HG03378 (cell line): ENCODE measurements at regions not wholly inside any gene's neighbourhood (a gene's known extent, or its start where the extent isn't known, plus 50 kb on each side); places are given as distances from the start of the nearest gene placed in this dataset.

ENCODE experiments used
- ATAC-seq: cut with Tn5 transposase; IDR thresholded peaks from one replicate; pipeline ENCODE4 v1.9.1; 2021; ENCODE audit warnings: mild to moderate bottlenecking, moderate library complexity; ENCODE audit not compliant: unreplicated experiment

GRCh38 chr10:29140151-29140550 lies 148.7 kb upstream of the LYZL1 start:
- ATAC-seq = no peak

GRCh38 chr10:29140991-29141390 lies 147.9 kb upstream of the LYZL1 start:
- ATAC-seq = no peak

DNA sequence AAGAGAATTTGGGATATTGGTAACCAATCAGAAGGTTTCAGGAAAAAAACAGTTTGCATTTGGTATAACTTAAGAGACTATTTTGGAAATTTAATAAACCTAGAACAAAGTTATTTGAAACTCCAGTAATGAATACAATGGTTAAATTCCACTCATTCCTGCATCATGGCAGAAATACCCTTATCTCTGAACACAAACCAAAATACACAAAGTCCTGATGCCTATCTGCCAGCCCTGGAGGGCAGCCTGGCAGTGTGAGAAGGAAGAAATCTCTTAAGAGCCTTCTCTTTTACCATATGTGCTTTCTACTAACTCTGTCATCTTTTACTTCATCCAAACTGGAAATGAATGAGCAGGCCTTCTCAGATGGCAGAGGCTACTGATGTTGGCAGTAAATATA lies 147.1 kb upstream of the LYZL1 start:
- no peak for ATAC-seq

- no peak for ATAC-seq
Observed at GRCh38 chr10:29142516-29143314, 146.2 kb upstream of the LYZL1 start.

DNA sequence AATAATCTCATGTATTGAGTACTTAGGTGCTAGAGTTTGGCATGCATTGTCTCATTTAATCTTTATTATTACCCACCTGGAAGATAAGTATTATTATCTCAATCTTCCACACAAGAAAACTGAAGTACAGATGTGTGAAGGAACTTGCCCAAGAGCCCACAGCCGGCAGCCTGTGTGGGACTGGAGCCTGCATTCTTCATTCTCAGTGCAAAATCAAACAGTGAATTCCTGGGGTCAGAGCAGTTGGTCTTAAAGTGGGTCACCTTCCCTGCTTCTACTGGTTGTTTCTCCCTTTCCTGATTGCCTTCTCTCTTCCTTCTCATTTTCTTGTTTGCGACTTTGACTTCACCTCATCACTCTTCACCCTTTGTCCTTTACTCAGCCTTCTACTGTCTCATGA lies 144.7 kb upstream of the LYZL1 start:
- ATAC-seq = no peak

DNA sequence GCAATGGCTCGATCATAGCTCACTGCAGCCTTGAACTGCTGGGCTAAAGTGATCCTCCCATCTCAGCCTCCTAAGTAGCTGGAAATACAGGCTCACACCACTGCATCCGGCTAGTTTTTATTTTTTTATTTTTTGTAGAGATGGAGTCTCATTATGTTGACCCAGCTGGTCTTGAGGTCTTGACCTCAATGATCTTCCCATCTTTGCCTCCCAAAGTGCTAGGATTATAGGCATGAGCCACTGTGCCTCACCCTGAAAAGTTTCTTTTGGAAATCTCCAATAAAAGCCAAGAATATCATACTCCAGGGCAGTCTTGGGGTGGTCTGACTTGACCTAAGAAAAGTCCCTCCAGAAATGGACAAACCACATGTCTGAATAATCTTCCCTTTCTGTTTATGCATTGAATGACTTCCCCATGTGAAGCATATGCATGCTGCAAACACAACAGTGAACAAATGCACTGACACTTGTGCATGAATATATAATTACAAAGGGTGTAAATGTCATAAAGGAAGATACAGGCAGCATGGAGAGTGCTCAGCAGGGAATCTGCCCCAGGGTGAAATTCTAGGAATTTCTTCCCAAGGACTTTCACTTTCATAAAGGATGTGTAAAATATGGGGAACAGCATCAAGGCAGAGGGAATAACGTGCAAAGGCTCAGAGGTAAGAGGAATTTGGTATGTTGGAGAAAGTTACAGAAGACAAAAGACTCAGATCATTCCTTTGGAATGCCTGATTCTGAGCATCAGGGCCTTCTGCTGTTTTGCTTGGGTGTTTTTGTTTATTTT lies 142.4 kb upstream of the LYZL1 start:
- ATAC-seq = no peak

- ATAC-seq = no peak
Observed at GRCh38 chr10:29150010-29150409, 138.9 kb upstream of the LYZL1 start.

DNA sequence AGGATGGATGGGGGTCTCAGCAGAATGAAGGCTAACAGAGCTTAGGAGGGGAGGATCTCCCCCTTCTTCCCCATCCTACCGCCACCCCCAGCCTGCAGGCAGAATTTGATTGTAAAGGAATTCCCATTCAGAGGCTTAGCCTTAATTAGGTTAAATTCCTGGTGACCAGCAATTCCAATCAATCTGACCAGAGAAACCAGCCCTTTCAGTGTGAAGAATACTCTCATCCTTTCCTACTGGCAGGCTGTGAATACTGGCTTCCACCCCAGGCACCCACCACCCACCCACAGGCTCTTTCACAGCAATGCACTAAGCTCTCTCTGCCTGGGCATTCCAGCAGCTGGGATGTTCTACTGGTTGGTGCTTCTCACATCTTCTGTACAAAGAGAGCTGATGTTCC lies 137.9 kb upstream of the LYZL1 start:
- ATAC-seq = no peak

DNA sequence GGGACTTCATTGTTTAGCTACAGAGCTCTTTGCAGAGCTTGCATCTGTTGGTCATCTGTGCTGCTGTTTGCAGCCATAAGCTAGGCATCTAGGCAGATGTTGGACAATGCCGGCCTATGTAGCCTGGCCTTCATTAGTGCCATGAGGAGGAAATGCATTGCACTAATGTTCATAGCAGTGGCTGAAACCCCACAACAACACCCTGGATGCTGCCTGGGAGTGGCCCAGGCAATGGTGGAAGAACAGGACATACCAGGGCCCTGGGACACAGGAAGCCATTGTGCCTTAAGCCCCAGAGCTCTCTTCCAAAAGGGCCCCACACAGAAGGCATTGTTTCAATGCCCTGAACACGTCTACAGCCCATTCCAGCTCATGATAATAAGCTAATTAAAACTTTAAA lies 131.5 kb upstream of the LYZL1 start:
- ATAC-seq = no peak

DNA sequence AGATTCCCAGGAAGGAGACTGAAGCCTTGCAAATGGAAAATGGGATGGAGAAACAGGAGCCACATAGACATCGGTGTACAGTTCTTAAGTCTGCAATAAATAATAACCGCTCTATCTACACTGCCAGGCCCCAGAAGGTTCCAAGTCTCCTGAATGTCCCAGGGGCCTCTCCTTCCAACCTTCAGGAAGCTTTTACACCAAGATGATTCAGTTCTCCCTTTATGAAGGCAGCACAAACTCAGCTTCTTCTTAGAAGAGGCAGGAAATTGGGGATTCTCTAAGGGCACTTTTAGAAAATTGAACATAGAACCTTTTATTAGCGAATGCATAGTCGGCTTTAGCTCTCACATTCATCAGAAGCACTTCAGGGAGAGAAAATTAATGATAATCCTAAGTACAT lies 130.8 kb upstream of the LYZL1 start:
- no peak for ATAC-seq

GRCh38 chr10:29160150-29160617 lies 128.7 kb upstream of the LYZL1 start:
- no peak for ATAC-seq

DNA sequence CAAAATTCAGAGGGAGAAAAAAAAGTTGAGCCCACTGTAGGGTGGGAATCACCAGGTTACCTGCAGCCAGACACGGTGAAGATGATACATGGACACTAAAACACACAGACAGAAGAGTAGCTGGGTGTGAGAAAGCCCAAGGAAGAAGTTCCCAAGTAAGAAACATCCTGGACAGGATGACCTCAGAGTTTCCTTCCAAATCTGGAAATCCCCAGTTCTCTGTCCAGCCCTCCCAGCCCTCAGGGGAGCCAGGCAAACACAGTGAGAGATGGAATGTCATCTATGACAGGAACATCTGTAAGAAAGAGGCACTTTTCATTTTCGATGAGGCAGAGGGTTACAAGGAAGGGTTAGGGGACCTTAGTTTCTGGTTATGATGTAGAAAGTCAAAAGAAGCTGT lies 125.1 kb upstream of the LYZL1 start:
- no peak for ATAC-seq

DNA sequence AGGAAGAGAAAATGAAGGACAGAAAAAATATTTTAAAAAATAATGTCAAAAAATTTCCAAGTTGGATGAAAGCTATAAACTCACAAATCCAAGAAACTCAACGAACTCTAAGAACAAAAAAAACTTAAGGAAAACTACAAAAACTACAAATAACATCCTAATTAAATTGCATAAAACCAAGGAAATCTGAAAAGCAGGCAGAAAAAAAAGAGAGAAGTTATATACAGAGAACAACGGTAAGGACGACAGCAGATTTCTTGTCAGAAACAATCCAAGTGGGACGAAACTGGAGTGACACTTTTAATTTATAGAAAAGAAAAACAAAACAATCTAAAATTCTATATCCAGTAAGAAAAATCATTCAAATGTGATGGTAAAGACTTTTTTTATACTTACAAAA lies 122.2 kb upstream of the LYZL1 start:
- ATAC-seq = no peak

- ATAC-seq = no peak
Observed at GRCh38 chr10:29169021-29169420, 119.8 kb upstream of the LYZL1 start.

GRCh38 chr10:29171717-29172116 lies 117.2 kb upstream of the LYZL1 start:
- ATAC-seq = no peak

DNA sequence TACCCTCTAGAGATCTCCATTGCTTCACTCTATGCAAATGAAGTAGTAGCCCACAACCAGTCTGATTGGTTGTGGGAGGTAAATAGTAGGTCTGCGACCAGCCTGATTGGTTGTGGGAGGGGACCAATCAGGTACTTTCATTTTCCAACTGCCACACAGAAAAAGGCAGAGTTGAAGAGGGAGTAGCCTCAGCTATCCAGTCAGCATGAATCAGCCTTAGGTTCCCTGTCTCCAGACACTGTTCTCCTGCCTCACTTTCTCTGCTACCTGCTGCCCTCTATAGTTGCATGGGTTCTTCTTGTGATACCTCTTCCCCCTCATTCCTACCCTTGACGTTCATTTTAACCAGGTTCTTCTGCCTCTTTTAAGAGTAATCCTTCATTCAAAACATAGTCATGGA lies 114.5 kb upstream of the LYZL1 start:
- ATAC-seq = no peak

- ATAC-seq = no peak
Observed at GRCh38 chr10:29176845-29177832, 111.7 kb upstream of the LYZL1 start.

- ATAC-seq = no peak
Observed at GRCh38 chr10:29181936-29182335, 106.9 kb upstream of the LYZL1 start.

DNA sequence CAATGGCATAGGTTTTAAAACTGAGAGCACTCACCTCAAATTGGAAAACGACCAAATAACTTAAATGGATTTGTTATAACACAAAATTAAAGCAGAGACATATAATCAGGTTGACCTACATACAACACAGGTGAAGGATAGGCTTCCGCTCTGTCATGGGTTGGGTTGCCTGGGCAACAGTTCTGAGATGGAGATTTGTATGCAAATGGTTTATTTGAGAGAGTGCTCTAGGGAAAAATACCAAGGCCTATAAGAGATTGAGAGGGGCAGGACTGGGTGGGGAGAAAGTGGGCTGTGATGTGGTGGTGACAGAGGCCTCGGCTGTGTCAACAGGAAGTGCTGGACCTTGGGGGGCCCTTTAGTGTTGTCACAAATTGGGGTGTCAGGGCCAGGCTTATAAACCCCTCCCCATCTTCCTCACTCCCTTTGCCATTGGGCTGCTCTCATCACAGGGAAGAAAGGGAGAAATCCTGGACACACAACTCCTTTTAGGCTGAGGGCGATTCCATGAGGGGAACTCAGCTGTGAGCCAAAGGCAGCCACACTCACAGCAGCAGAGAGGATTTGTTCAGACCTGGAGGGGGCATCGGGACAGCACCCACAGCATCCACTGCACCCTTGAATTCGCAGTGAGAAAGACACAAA lies 105.4 kb upstream of the LYZL1 start:
- ATAC-seq = no peak

GRCh38 chr10:29184205-29185000 lies 104.5 kb upstream of the LYZL1 start:
- no peak for ATAC-seq
